Mesenchymal stem cell (in vitro differentiated cells and primary cell): ENCODE measurements at regions not wholly inside any gene's neighbourhood (a gene's known extent, or its start where the extent isn't known, plus 50 kb on each side); places are given as distances from the start of the nearest gene placed in this dataset.
A peak's percentile ranks its signal among the peaks of the same experiment; 100 is the strongest.

Experiments used
- DNase-seq: peaks from one replicate; pipeline ENCODE4 v3.0.0-alpha.2; 2013
- H2AFZ ChIP-seq: one replicate; pipeline ENCODE4 v1.6.1; 2013; ENCODE audit warnings: low read depth, mild to moderate bottlenecking, control low read depth, inconsistent platforms, low read length, moderate library complexity
- H2AK5ac ChIP-seq: 2 replicates; pipeline ENCODE4 v1.6.1; 2013; ENCODE audit warnings: low read length, moderate library complexity, mild to moderate bottlenecking, inconsistent platforms; ENCODE audit not compliant: severe bottlenecking
- H2BK120ac ChIP-seq: one replicate; pipeline ENCODE4 v1.6.1; 2013; ENCODE audit warnings: low read depth, mild to moderate bottlenecking, inconsistent platforms, low read length, moderate library complexity
- H2BK12ac ChIP-seq, 2 experiments: one replicate each; pipeline ENCODE4 v1.6.1; 2013; ENCODE audit warnings: inconsistent platforms in 2 of 2, low read length in 2 of 2, mild to moderate bottlenecking in 2 of 2, moderate library complexity in 2 of 2, control low read depth in 1 of 2
- H2BK15ac ChIP-seq: one replicate; pipeline ENCODE4 v1.6.1; 2013; ENCODE audit warnings: mild to moderate bottlenecking, low read depth, inconsistent platforms; ENCODE audit not compliant: poor library complexity, severe bottlenecking
- H2BK5ac ChIP-seq: 2 replicates; pipeline ENCODE4 v1.6.1; 2013; ENCODE audit warnings: low read depth, mild to moderate bottlenecking, low read length, control low read depth, inconsistent platforms; ENCODE audit not compliant: poor library complexity, severe bottlenecking
- H3K14ac ChIP-seq, 2 experiments: one replicate each; pipeline ENCODE4 v1.6.1; 2013; ENCODE audit warnings: inconsistent platforms in 2 of 2, low read length in 2 of 2, control low read depth in 1 of 2, mild to moderate bottlenecking in 1 of 2, moderate library complexity in 1 of 2
- H3K18ac ChIP-seq, 2 experiments: one replicate each; pipeline ENCODE4 v1.6.1; 2013; ENCODE audit warnings: inconsistent platforms in 2 of 2, low read length in 2 of 2, control low read depth in 1 of 2, low read depth in 1 of 2, mild to moderate bottlenecking in 1 of 2
- H3K23ac ChIP-seq, 2 experiments: one replicate each; pipeline ENCODE4 v1.6.1; 2013; ENCODE audit warnings: inconsistent platforms in 2 of 2, low read length in 2 of 2, mild to moderate bottlenecking in 2 of 2, moderate library complexity in 2 of 2, control low read depth in 1 of 2
- H3K27ac ChIP-seq: 2 replicates; pipeline ENCODE4 v1.5.1; 2013; ENCODE audit warnings: mild to moderate bottlenecking, moderate library complexity, low read length, control low read depth, inconsistent platforms; ENCODE audit not compliant: poor library complexity, severe bottlenecking
- H3K27me3 ChIP-seq, 2 experiments: 2 replicates each; pipeline versions ENCODE4 v1.6.1 to v1.7.0; 2013; ENCODE audit warnings: low read length in 2 of 2, mild to moderate bottlenecking in 2 of 2, moderate library complexity in 2 of 2, control low read depth in 1 of 2, inconsistent platforms in 1 of 2; ENCODE audit not compliant: control insufficient read depth in 1 of 2, insufficient read depth in 1 of 2
- H3K36me3 ChIP-seq, 2 experiments: 2 replicates each; pipeline versions ENCODE4 v1.6.1 to v1.7.0; 2013; ENCODE audit warnings: low read length in 2 of 2, control low read depth in 1 of 2, inconsistent platforms in 1 of 2, low read depth in 1 of 2, mild to moderate bottlenecking in 1 of 2; ENCODE audit not compliant: insufficient read depth in 2 of 2, control insufficient read depth in 1 of 2
- H3K4ac ChIP-seq, 2 experiments: one replicate each; pipeline ENCODE4 v1.6.1; 2013; ENCODE audit warnings: inconsistent platforms in 2 of 2, low read length in 2 of 2, mild to moderate bottlenecking in 2 of 2, moderate library complexity in 2 of 2, control low read depth in 1 of 2, low read depth in 1 of 2
- H3K4me1 ChIP-seq: 2 replicates; pipeline ENCODE4 v1.6.1; 2013; ENCODE audit warnings: low read depth, low read length, control low read depth; ENCODE audit not compliant: control insufficient read depth, insufficient read depth
- H3K4me2 ChIP-seq: 2 replicates; pipeline ENCODE4 v1.6.1; 2013; ENCODE audit warnings: low read length, mild to moderate bottlenecking, inconsistent platforms; ENCODE audit not compliant: poor library complexity, severe bottlenecking
- H3K4me3 ChIP-seq, 2 experiments: 2 replicates each; pipeline versions ENCODE4 v1.5.1 to v1.7.0; 2013; ENCODE audit warnings: low read length in 2 of 2, mild to moderate bottlenecking in 2 of 2, control low read depth in 1 of 2, low read depth in 1 of 2; ENCODE audit not compliant: insufficient read depth in 1 of 2
- H3K79me1 ChIP-seq: replicated peaks from 2 replicates; pipeline ENCODE4 v1.6.1; 2013; ENCODE audit warnings: mild to moderate bottlenecking, control low read depth, low read length, inconsistent platforms; ENCODE audit not compliant: poor library complexity, severe bottlenecking
- H3K9ac ChIP-seq: 2 replicates; pipeline ENCODE4 v1.7.0; 2013; ENCODE audit warnings: mild to moderate bottlenecking, low read length, moderate library complexity
- H3K9me3 ChIP-seq: 2 replicates; pipeline ENCODE4 v1.7.0; 2013; ENCODE audit warnings: mild to moderate bottlenecking, low read length; ENCODE audit not compliant: control insufficient read depth
- H4K8ac ChIP-seq: one replicate; pipeline ENCODE4 v1.6.1; 2013; ENCODE audit warnings: inconsistent platforms, mild to moderate bottlenecking, low read length, moderate library complexity
- H4K91ac ChIP-seq: one replicate; pipeline ENCODE4 v1.6.1; 2013; ENCODE audit warnings: mild to moderate bottlenecking, low read length, inconsistent platforms
- WGBS: methylation state at CpG from one replicate; pipeline ENCODE4 v1.1.7; 2013; ENCODE audit warnings: mixed read lengths; 5-methylcytosine and 5-hydroxymethylcytosine counted together

DNA sequence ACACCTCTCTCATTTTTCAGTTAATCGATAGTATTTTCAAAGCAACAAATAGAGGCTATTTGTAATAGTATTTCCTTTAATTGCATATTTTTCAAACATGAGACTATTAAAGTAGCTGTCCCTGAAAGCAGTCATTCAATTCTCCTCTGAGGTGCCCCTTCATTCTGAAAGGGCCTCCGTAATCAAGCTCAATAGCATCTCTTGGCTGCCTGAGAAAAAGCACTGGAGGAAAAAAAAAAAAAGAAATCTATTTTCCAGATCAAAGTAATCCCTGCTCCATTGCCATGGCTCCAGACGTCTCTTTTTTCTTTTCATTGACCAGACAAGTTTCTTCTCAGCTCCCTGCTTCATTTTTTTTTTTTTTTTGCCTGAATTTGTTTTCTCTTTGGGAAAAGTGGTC is 154.5 kb upstream of the BLID start:
- Histone ChIP-seq H3K79me1 (no peaks in the 10 kb centered on the region), H4K91ac (no peak overlapping the region), H3K18ac (no peak overlapping the region), H3K27me3 (peaks cover 0 to 5% of the 10 kb centered on the region in 2 experiments), H3K9me3 (no peaks in the 10 kb centered on the region), H3K4ac (no peak overlapping the region), H4K8ac (no peak overlapping the region), H2BK5ac (no peak overlapping the region), H2AK5ac (no peak overlapping the region), H3K4me2 (no peak overlapping the region), H3K9ac (no peak overlapping the region), H2BK120ac (no peak overlapping the region), H2BK12ac (no peak overlapping the region), H3K4me1 (no peaks in the 10 kb centered on the region), H3K4me3 (no peak overlapping the region), H3K36me3 (no peaks in the 10 kb centered on the region), H2AFZ (no peak overlapping the region), H2BK15ac (no peak overlapping the region), H3K14ac (no peak overlapping the region), H3K27ac (no peak overlapping the region), H3K23ac (no peak overlapping the region)
- WGBS = 93% methylated on average over 1 of the region's 3 CpGs
- DNase-seq = no peak

DNA sequence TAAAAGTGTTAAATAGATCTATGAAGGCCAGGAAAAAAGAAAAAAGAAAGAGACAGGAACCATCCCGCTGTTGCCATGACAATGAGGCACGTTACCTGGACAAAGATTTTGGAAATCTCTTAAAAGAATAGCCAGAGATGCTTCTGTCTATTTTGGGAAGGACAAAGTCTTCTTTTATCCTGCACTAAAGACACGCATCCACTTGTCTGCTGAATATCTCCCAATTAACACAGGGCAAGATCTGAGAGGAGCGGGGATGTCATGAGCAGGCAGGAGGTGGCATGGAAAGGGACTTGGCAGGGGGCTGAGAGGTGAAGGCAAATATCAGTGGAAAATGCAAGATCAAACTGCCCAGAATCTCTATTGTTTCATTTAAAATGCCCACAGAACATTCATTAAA is 153.8 kb upstream of the BLID start:
- no peaks in the 10 kb centered on the region for H3K4me1 ChIP-seq
- no peak overlapping the region for H3K23ac ChIP-seq
- H4K91ac ChIP-seq = no peak overlapping the region
- peaks cover 0 to 5% of the 10 kb centered on the region in 2 experiments for H3K27me3 ChIP-seq
- no peaks in the 10 kb centered on the region for H3K79me1 ChIP-seq
- H3K9me3 ChIP-seq = no peaks in the 10 kb centered on the region
- H2AK5ac ChIP-seq = no peak overlapping the region
- DNase-seq = no peak
- H2BK120ac ChIP-seq = no peak overlapping the region
- WGBS = 91% methylated on average over 3 of the region's 4 CpGs
- no peak overlapping the region for H4K8ac ChIP-seq
- no peak overlapping the region for H2BK5ac ChIP-seq
- H3K4me3 ChIP-seq = no peak overlapping the region
- H2BK12ac ChIP-seq = no peak overlapping the region
- H3K9ac ChIP-seq = no peak overlapping the region
- no peak overlapping the region for H2AFZ ChIP-seq
- H3K18ac ChIP-seq = no peak overlapping the region
- H3K36me3 ChIP-seq = no peaks in the 10 kb centered on the region
- H3K27ac ChIP-seq = no peak overlapping the region
- no peak overlapping the region for H3K4me2 ChIP-seq
- H3K14ac ChIP-seq = no peak overlapping the region
- no peak overlapping the region for H3K4ac ChIP-seq
- no peak overlapping the region for H2BK15ac ChIP-seq

DNA sequence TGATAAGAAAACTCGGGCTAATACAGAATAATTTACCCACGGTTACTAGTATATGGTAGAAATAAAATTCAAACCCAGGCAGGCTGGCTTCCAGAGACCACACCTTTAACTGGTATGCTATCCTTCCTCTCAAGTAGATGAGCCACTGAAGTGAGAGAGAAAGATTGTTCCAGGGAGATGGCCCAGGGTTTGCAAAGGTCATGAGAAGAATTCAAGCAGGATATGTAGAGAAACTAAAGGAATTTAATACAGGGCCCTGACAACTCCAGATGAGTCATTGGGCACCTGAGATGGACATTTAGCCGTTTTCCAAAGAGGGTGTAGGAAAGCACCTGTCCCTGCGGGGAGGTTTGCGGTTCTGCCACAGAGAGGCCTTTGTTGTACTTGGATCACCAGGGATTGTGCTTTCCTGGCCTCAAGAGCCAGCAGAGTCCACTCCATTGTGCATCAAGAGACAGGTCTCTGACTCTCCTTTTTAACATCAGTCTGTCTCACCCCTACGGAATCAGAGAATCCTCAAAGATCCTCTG is 152.7 kb upstream of the BLID start:
- Histone ChIP-seq H3K4me3 (no peak overlapping the region), H3K4ac (no peak overlapping the region), H3K18ac (no peak overlapping the region), H3K14ac (no peak overlapping the region), H3K4me2 (no peak overlapping the region), H2AK5ac (no peak overlapping the region), H2BK120ac (no peak overlapping the region), H3K4me1 (no peaks in the 10 kb centered on the region), H3K23ac (no peak overlapping the region), H3K36me3 (no peaks in the 10 kb centered on the region), H2BK15ac (no peak overlapping the region), H3K9ac (no peak overlapping the region), H2BK5ac (no peak overlapping the region), H3K27me3 (peaks cover 0 to 5% of the 10 kb centered on the region in 2 experiments), H2BK12ac (no peak overlapping the region), H4K91ac (no peak overlapping the region), H3K27ac (no peak overlapping the region), H3K9me3 (no peaks in the 10 kb centered on the region), H2AFZ (no peak overlapping the region), H3K79me1 (no peaks in the 10 kb centered on the region), H4K8ac (no peak overlapping the region)
- no peak for DNase-seq
- WGBS = 89% methylated on average over 4 of the region's 6 CpGs

DNA sequence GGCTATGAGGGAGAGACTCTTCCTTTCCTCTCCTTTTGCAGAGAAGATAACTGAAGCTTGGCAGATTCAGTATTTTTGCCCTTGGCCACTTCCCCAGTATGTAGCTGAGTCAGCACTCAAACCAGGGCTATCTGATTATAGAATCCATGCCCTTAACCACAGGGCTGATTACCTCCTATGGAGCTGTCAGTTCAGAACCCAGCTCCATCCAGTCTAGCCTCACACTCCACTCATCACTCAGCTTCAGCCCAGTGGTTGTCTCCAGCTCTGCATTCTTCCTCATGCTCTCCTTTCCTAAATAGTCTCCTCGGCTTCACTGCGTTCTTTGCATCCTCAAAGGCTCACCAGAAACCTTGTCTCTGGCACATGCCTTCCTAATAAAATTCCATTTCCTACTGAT is 151.6 kb upstream of the BLID start:
- Histone ChIP-seq H3K27me3 (peaks cover 0 to 5% of the 10 kb centered on the region in 2 experiments), H4K8ac (no peak overlapping the region), H3K9me3 (no peaks in the 10 kb centered on the region), H2AFZ (no peak overlapping the region), H3K4me2 (no peak overlapping the region), H3K23ac (no peak overlapping the region), H2AK5ac (no peak overlapping the region), H3K4me1 (no peaks in the 10 kb centered on the region), H3K36me3 (no peaks in the 10 kb centered on the region), H3K18ac (no peak overlapping the region), H3K4me3 (no peak overlapping the region), H3K27ac (no peak overlapping the region), H3K14ac (no peak overlapping the region), H2BK12ac (no peak overlapping the region), H3K9ac (no peak overlapping the region), H2BK15ac (no peak overlapping the region), H2BK120ac (no peak overlapping the region), H2BK5ac (no peak overlapping the region), H3K4ac (no peak overlapping the region), H4K91ac (no peak overlapping the region), H3K79me1 (no peaks in the 10 kb centered on the region)
- DNase-seq = peak; percentile 17
- WGBS = 87% methylated on average over 2 of the region's 2 CpGs
